Trophoblast cell (in vitro differentiated cells and primary cell): ENCODE measurements at regions not wholly inside any gene's neighbourhood (a gene's known extent, or its start where the extent isn't known, plus 50 kb on each side); places are given as distances from the start of the nearest gene placed in this dataset.
"Not testable (repeated sequence)": the region's sequence is repeated elsewhere in the genome, so short reads cannot be mapped to it uniquely, and the experiment has no call there.

Source experiments
- DNase-seq, 2 donors: peaks; one replicate each; pipeline ENCODE4 v3.0.0-alpha.2; 2016
- H2AFZ ChIP-seq: 2 replicates; pipeline ENCODE4 v1.6.1; 2013; ENCODE audit warnings: low read length, moderate library complexity, mild to moderate bottlenecking; ENCODE audit not compliant: insufficient read depth, poor library complexity
- H2AK5ac ChIP-seq: 2 replicates; pipeline ENCODE4 v1.6.1; 2013; ENCODE audit warnings: mild to moderate bottlenecking, low read length
- H2BK120ac ChIP-seq: 2 replicates; pipeline ENCODE4 v1.6.1; 2013; ENCODE audit warnings: low read length, mild to moderate bottlenecking, moderate library complexity; ENCODE audit not compliant: insufficient read depth, poor library complexity
- H2BK12ac ChIP-seq: 2 replicates; pipeline ENCODE4 v1.6.1; 2013; ENCODE audit warnings: mild to moderate bottlenecking, low read length, moderate library complexity
- H2BK5ac ChIP-seq: 2 replicates; pipeline ENCODE4 v1.6.1; 2013; ENCODE audit warnings: low read length, low read depth, moderate library complexity, mild to moderate bottlenecking; ENCODE audit not compliant: poor library complexity
- H3K14ac ChIP-seq: 2 replicates; pipeline ENCODE4 v1.6.1; 2013; ENCODE audit warnings: mild to moderate bottlenecking, low read length
- H3K18ac ChIP-seq: 2 replicates; pipeline ENCODE4 v1.6.1; 2013; ENCODE audit warnings: mild to moderate bottlenecking, low read length
- H3K23ac ChIP-seq: 2 replicates; pipeline ENCODE4 v1.6.1; 2013; ENCODE audit warnings: low read length
- H3K27ac ChIP-seq: 2 replicates; pipeline ENCODE4 v1.5.1; 2013; ENCODE audit warnings: low read depth, mild to moderate bottlenecking, inconsistent platforms, low read length, moderate library complexity
- H3K27me3 ChIP-seq: 2 replicates; pipeline ENCODE4 v1.6.1; 2013; ENCODE audit warnings: inconsistent platforms, mild to moderate bottlenecking, low read length, moderate library complexity; ENCODE audit not compliant: insufficient read depth
- H3K36me3 ChIP-seq, 2 experiments: 1 replicate in 1 of 2; 2 replicates in 1 of 2; pipeline ENCODE4 v1.6.1; 2013; ENCODE audit warnings: low read length in 2 of 2, mild to moderate bottlenecking in 2 of 2, moderate library complexity in 1 of 2; ENCODE audit not compliant: insufficient read depth in 2 of 2, control insufficient read depth in 1 of 2
- H3K4ac ChIP-seq: 2 replicates; pipeline ENCODE4 v1.6.1; 2013; ENCODE audit warnings: low read depth, mild to moderate bottlenecking, low read length, moderate library complexity
- H3K4me1 ChIP-seq, 2 experiments: 1 replicate in 1 of 2; 2 replicates in 1 of 2; pipeline ENCODE4 v1.6.1; 2013; ENCODE audit warnings: low read length in 2 of 2, mild to moderate bottlenecking in 2 of 2, moderate library complexity in 1 of 2; ENCODE audit not compliant: insufficient read depth in 2 of 2, control insufficient read depth in 1 of 2
- H3K4me2 ChIP-seq: 2 replicates; pipeline ENCODE4 v1.6.1; 2013; ENCODE audit warnings: inconsistent platforms, mild to moderate bottlenecking, low read length, moderate library complexity
- H3K4me3 ChIP-seq: 2 replicates; pipeline ENCODE4 v1.5.1; 2013; ENCODE audit warnings: mild to moderate bottlenecking, low read depth, low read length, inconsistent platforms
- H3K79me1 ChIP-seq: one replicate; pipeline ENCODE4 v1.6.1; 2013; ENCODE audit warnings: low read length
- H3K79me2 ChIP-seq: 2 replicates; pipeline ENCODE4 v1.6.1; 2013; ENCODE audit warnings: low read length, mild to moderate bottlenecking; ENCODE audit not compliant: control insufficient read depth, insufficient read depth, poor library complexity
- H3K9ac ChIP-seq: 2 replicates; pipeline ENCODE4 v1.6.1; 2013; ENCODE audit warnings: mild to moderate bottlenecking, low read length
- H3K9me3 ChIP-seq: 2 replicates; pipeline ENCODE4 v1.6.1; 2013; ENCODE audit warnings: low read depth, mild to moderate bottlenecking, control low read depth, inconsistent platforms, low read length; ENCODE audit not compliant: insufficient read depth
- H4K12ac ChIP-seq: 2 replicates; pipeline ENCODE4 v1.6.1; 2013; ENCODE audit warnings: low read depth, mild to moderate bottlenecking, low read length, moderate library complexity
- H4K8ac ChIP-seq: 2 replicates; pipeline ENCODE4 v1.6.1; 2013; ENCODE audit warnings: low read depth, mild to moderate bottlenecking, low read length, moderate library complexity
- H4K91ac ChIP-seq: one replicate; pipeline ENCODE4 v1.6.1; 2013; ENCODE audit warnings: low read depth, mild to moderate bottlenecking, low read length, moderate library complexity
- WGBS: extraction: QIAGEN DNeasy Blood & Tissue Kit; methylation state at CpG from one replicate; pipeline ENCODE4 v1.1.7; 2013; ENCODE audit warnings: missing lambda C conversion rate; ENCODE audit not compliant: insufficient read length, insufficient coverage; ENCODE audit errors: extremely low coverage; 5-methylcytosine and 5-hydroxymethylcytosine counted together

DNA sequence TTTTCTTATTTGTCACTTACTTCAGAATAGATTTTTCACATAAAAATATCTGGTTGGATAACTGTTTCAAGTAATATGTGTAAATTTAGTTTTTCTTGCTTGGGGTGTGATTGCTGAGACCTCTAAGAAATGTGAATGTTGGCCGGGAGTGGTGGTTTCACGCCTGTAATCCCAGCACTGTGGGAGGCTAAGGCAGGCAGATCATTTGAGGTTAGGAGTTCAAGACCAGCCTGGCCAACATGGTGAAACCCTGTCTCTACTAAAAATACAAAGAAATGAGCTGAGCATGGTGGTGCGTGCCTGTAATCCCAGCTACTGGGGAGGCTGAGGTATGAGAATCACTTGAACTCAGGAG, 161.5 kb downstream of the REEP3 start:
- H3K9ac ChIP-seq, H3K18ac ChIP-seq, H3K23ac ChIP-seq, H2BK120ac ChIP-seq, H3K27me3 ChIP-seq, H3K4me3 ChIP-seq, H3K9me3 ChIP-seq, H2BK12ac ChIP-seq, H2AK5ac ChIP-seq, H2BK5ac ChIP-seq, H3K14ac ChIP-seq, H3K27ac ChIP-seq, H3K79me1 ChIP-seq, H3K36me3 ChIP-seq, H3K4ac ChIP-seq, H3K4me2 ChIP-seq, H4K12ac ChIP-seq, H3K4me1 ChIP-seq, H4K8ac ChIP-seq, H2AFZ ChIP-seq, H4K91ac ChIP-seq, DNase-seq, H3K79me2 ChIP-seq: not testable (repeated sequence)
- WGBS, result no CpG with 5 or more reads among the region's 3 CpGs

- Histone ChIP-seq H3K18ac (no peak overlapping the region), H4K8ac (no peak overlapping the region), H2BK12ac (no peak overlapping the region), H3K4ac (no peak overlapping the region), H2AK5ac (no peak overlapping the region), H3K79me2 (no peaks in the 10 kb centered on the region), H3K27ac (no peak overlapping the region), H3K27me3 (no peaks in the 10 kb centered on the region), H3K4me1 (no peaks in the 10 kb centered on the region), H3K79me1 (no peaks in the 10 kb centered on the region), H4K12ac (no peak overlapping the region), H2BK120ac (no peak overlapping the region), H3K9ac (no peak overlapping the region), H4K91ac (no peak overlapping the region), H3K4me2 (no peak overlapping the region), H3K14ac (no peak overlapping the region), H3K23ac (no peak overlapping the region), H3K4me3 (no peak overlapping the region), H3K9me3 (no peaks in the 10 kb centered on the region), H3K36me3 (no peaks in the 10 kb centered on the region), H2AFZ (no peak overlapping the region), H2BK5ac (no peak overlapping the region)
- no peak for DNase-seq
- no CpG with 5 or more reads among the region's 3 CpGs for WGBS
Observed at GRCh38 chr10:63683223-63683622, 162.0 kb downstream of the REEP3 start.

- Histone ChIP-seq H2BK5ac (no peak overlapping the region), H3K4me3 (no peak overlapping the region), H4K91ac (no peak overlapping the region), H3K79me1 (no peaks in the 10 kb centered on the region), H4K12ac (no peak overlapping the region), H3K9me3 (no peaks in the 10 kb centered on the region), H3K79me2 (no peaks in the 10 kb centered on the region), H3K14ac (no peak overlapping the region), H3K27ac (no peak overlapping the region), H3K4me1 (no peaks in the 10 kb centered on the region), H3K4ac (no peak overlapping the region), H3K18ac (no peak overlapping the region), H3K23ac (no peak overlapping the region), H2AFZ (no peak overlapping the region), H3K9ac (no peak overlapping the region), H3K4me2 (no peak overlapping the region), H2AK5ac (no peak overlapping the region), H2BK12ac (no peak overlapping the region), H4K8ac (no peak overlapping the region), H2BK120ac (no peak overlapping the region), H3K36me3 (no peaks in the 10 kb centered on the region), H3K27me3 (no peaks in the 10 kb centered on the region)
- WGBS, result no CpG with 5 or more reads among the region's 9 CpGs
- no peak for DNase-seq
Observed at GRCh38 chr10:63683686-63684085, 162.5 kb downstream of the REEP3 start.

- Histone ChIP-seq H3K4ac (no peak overlapping the region), H2BK5ac (no peak overlapping the region), H3K27ac (no peak overlapping the region), H2AK5ac (no peak overlapping the region), H3K79me2 (no peaks in the 10 kb centered on the region), H3K36me3 (no peaks in the 10 kb centered on the region), H2AFZ (no peak overlapping the region), H3K27me3 (no peaks in the 10 kb centered on the region), H3K9ac (no peak overlapping the region), H2BK12ac (no peak overlapping the region), H3K4me2 (no peak overlapping the region), H3K9me3 (no peaks in the 10 kb centered on the region), H3K4me1 (no peaks in the 10 kb centered on the region), H4K91ac (no peak overlapping the region), H3K4me3 (no peak overlapping the region), H3K79me1 (no peaks in the 10 kb centered on the region), H3K14ac (no peak overlapping the region), H3K23ac (no peak overlapping the region), H2BK120ac (no peak overlapping the region), H4K8ac (no peak overlapping the region), H4K12ac (no peak overlapping the region), H3K18ac (no peak overlapping the region)
- DNase-seq, result no peak
- no CpG with 5 or more reads among the region's 6 CpGs for WGBS
Observed at GRCh38 chr10:63684257-63684936, 163.2 kb downstream of the REEP3 start.
